Loucy (cell line): ENCODE measurements at regions not wholly inside any gene's neighbourhood (a gene's known extent, or its start where the extent isn't known, plus 50 kb on each side); places are given as distances from the start of the nearest gene placed in this dataset.
"Not testable (repeated sequence)": the region's sequence is repeated elsewhere in the genome, so short reads cannot be mapped to it uniquely, and the experiment has no call there.

Experiments used
- H2AFZ ChIP-seq: fragments of 200-600 bp; sonication (generic); 2 replicates; pipeline ENCODE4 v1.6.0; 2016; ENCODE audit warnings: antibody characterized with exemption, mild to moderate bottlenecking, low read length, moderate library complexity
- H3F3A ChIP-seq: fragments of 200-600 bp; 2 replicates; pipeline ENCODE4 v1.6.0; 2016; ENCODE audit warnings: antibody characterized with exemption, low read depth, mild to moderate bottlenecking
- H3K27me3 ChIP-seq: fragments of 200-600 bp; sonication (generic); 2 replicates; pipeline ENCODE4 v1.6.1; 2014; ENCODE audit warnings: low read length, mild to moderate bottlenecking; ENCODE audit not compliant: insufficient read depth, poor library complexity, severe bottlenecking
- H3K36me3 ChIP-seq: fragments of 200-600 bp; sonication (generic); 2 replicates; pipeline ENCODE4 v1.6.1; 2016; ENCODE audit warnings: low read length; ENCODE audit not compliant: insufficient read depth
- H3K4me1 ChIP-seq: fragments of 200-600 bp; sonication (generic); 2 replicates; pipeline ENCODE4 v1.5.1; 2014; ENCODE audit warnings: low read length, mild to moderate bottlenecking; ENCODE audit not compliant: insufficient read depth, poor library complexity, severe bottlenecking
- H3K4me2 ChIP-seq: fragments of 200-600 bp; sonication (generic); 2 replicates; pipeline ENCODE4 v1.6.0; 2014; ENCODE audit warnings: antibody characterized with exemption, low read length, low read depth, mild to moderate bottlenecking; ENCODE audit not compliant: poor library complexity, severe bottlenecking
- H3K4me3 ChIP-seq: fragments of 200-600 bp; sonication (generic); 2 replicates; pipeline ENCODE4 v1.5.1; 2014; ENCODE audit warnings: low read length, mild to moderate bottlenecking, mixed read lengths; ENCODE audit not compliant: poor library complexity, severe bottlenecking
- H3K79me2 ChIP-seq: fragments of 200-600 bp; sonication (generic); 2 replicates; pipeline ENCODE4 v1.6.1; 2014; ENCODE audit warnings: low read length; ENCODE audit not compliant: insufficient read depth
- H3K9ac ChIP-seq: fragments of 200-600 bp; sonication (generic); 2 replicates; pipeline ENCODE4 v1.6.0; 2014; ENCODE audit warnings: mild to moderate bottlenecking, low read depth, low read length, moderate library complexity; ENCODE audit not compliant: poor library complexity, severe bottlenecking
- H3K9me2 ChIP-seq: fragments of 200-600 bp; sonication (generic); replicated peaks from 2 replicates; pipeline ENCODE4 v1.6.1; 2016; ENCODE audit warnings: low read depth, low read length, mixed read lengths
- H3K9me3 ChIP-seq: fragments of 200-600 bp; sonication (generic); 2 replicates; pipeline ENCODE4 v1.6.1; 2014; ENCODE audit warnings: mild to moderate bottlenecking, antibody characterized with exemption, low read length, low read depth; ENCODE audit not compliant: insufficient read depth
- H4K20me1 ChIP-seq: fragments of 200-600 bp; sonication (generic); 2 replicates; pipeline ENCODE4 v1.6.0; 2014; ENCODE audit warnings: antibody characterized with exemption, low read length, mild to moderate bottlenecking; ENCODE audit not compliant: insufficient read depth, poor library complexity, severe bottlenecking
- CTCF ChIP-seq: fragments of 200-600 bp; sonication (generic); conservative IDR thresholded peaks from 2 replicates; pipeline ENCODE4 v1.5.1; 2014; ENCODE audit warnings: mild to moderate bottlenecking, antibody characterized with exemption, low read length
- EZH2phosphoT487 ChIP-seq: fragments of 200-600 bp; IDR thresholded peaks from 2 replicates; pipeline ENCODE4 v1.6.1; 2018; ENCODE audit warnings: antibody characterized with exemption, mild to moderate bottlenecking, moderate library complexity, borderline replicate concordance

GRCh38 chr13:50290186-50290585, 274.9 kb downstream of the KCNRG start:
- H3K4me2 ChIP-seq: no peak overlapping the region
- 0 out of 2 replicates have a peak, but pooled peaks cover 4% of the 10 kb centered on the region for H3F3A ChIP-seq
- no peaks in the 10 kb centered on the region for H3K27me3 ChIP-seq
- no peak overlapping the region for H3K4me3 ChIP-seq
- no peaks in the 10 kb centered on the region for H4K20me1 ChIP-seq
- H3K36me3 ChIP-seq: no peaks in the 10 kb centered on the region
- peaks cover 69% of the 10 kb centered on the region for H3K79me2 ChIP-seq
- no peak overlapping the region for H3K9ac ChIP-seq
- H3K9me3 ChIP-seq: peaks cover 6% of the 10 kb centered on the region; the same call in 1 of the 2 replicates
- H3K9me2 ChIP-seq: no peaks in the 10 kb centered on the region
- H2AFZ ChIP-seq: no peak overlapping the region
- no peak for TF ChIP-seq CTCF
- no peak for TF ChIP-seq EZH2phosphoT487
- peaks cover 12% of the 10 kb centered on the region for H3K4me1 ChIP-seq

DNA sequence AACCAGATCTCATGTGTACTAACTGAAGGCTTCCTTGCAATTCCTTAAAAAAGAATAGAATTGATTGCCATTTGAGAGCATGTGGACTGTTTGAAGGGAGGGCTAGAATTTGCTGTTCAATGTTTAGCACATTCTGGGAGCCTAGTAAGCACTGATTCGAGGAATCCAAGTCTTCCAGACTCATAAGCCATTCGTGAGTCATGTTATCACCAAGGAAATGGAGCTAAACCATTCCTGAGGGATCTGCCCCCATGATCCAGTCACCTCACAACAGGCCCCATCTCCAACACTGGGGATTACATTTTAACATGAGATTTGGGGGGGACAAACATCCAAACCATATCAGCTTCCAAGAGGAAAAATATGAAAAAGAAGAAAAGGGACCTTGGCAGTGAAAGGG, 276.4 kb downstream of the KCNRG start:
- Histone ChIP-seq H3K27me3 (no peaks in the 10 kb centered on the region), H3K9me3 (peaks cover 6% of the 10 kb centered on the region; the same call in 1 of the 2 replicates), H3K9me2 (no peaks in the 10 kb centered on the region), H3F3A (0 out of 2 replicates have a peak, but pooled peaks cover 4% of the 10 kb centered on the region), H4K20me1 (no peaks in the 10 kb centered on the region), H2AFZ (no peak overlapping the region), H3K4me2 (no peak overlapping the region), H3K79me2 (peaks cover 69% of the 10 kb centered on the region), H3K4me3 (no peak overlapping the region), H3K36me3 (no peaks in the 10 kb centered on the region), H3K9ac (no peak overlapping the region), H3K4me1 (no peaks in the 10 kb centered on the region)
- no peak for TF ChIP-seq EZH2phosphoT487
- TF ChIP-seq CTCF: no peak

GRCh38 chr13:50292081-50292480, 276.8 kb downstream of the KCNRG start:
- no peak for TF ChIP-seq CTCF
- TF ChIP-seq EZH2phosphoT487: no peak

DNA sequence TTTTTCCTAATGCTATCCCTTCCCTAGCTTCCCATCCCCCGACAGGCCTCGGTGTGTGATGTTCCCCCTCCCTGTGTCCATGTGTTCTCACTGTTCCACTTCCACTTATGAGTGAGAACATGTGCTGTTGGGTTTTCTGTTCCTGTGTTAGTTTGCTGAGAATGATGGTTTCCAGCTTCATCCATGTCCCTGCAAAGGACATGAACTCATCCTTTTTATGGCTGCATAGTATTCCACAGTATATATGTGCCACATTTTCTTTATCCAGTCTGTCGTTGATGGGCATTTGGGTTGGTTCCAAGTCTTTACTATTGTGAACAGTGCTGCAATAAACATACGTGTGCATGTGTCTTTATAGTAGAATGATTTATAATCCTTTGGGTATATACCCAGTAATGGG, 279.2 kb downstream of the KCNRG start:
- H4K20me1 ChIP-seq, H3F3A ChIP-seq, H3K9me3 ChIP-seq: not testable (repeated sequence)

More at GRCh38 chr13:50292081-50292480, 276.8 kb downstream of the KCNRG start:
- Histone ChIP-seq H3K9ac (no peak overlapping the region), H4K20me1 (no peaks in the 10 kb centered on the region), H3K79me2 (peaks cover 70% of the 10 kb centered on the region), H2AFZ (no peak overlapping the region), H3K4me2 (no peak overlapping the region), H3F3A (0 out of 2 replicates have a peak, but pooled peaks cover 4% of the 10 kb centered on the region), H3K27me3 (no peaks in the 10 kb centered on the region), H3K9me2 (no peaks in the 10 kb centered on the region), H3K4me1 (no peaks in the 10 kb centered on the region), H3K4me3 (no peak overlapping the region), H3K9me3 (peaks cover 6% of the 10 kb centered on the region; the same call in 1 of the 2 replicates), H3K36me3 (no peaks in the 10 kb centered on the region)

More for the DNA sequence above, 279.2 kb downstream of the KCNRG start:
- H3K9ac ChIP-seq, H2AFZ ChIP-seq, H3K4me2 ChIP-seq, H3K4me3 ChIP-seq, H3K27me3 ChIP-seq, H3K9me2 ChIP-seq, H3K36me3 ChIP-seq: not testable (repeated sequence)
- Histone ChIP-seq H3K4me1 (peaks cover 11% of the 10 kb centered on the region), H3K79me2 (peaks cover 75% of the 10 kb centered on the region)
